Heart left ventricle (tissue), 13 donors: ENCODE measurements at regions not wholly inside any gene's neighbourhood (a gene's known extent, or its start where the extent isn't known, plus 50 kb on each side); places are given as distances from the start of the nearest gene placed in this dataset.

Experiments used
- CTCF ChIP-seq, 12 donors: fragments of 200-600 bp; sonication (generic) in 4 of 12; IDR thresholded peaks; one replicate each; pipeline versions ENCODE4 v1.5.0 to v1.8.0; 2018 to 2022; ENCODE audit warnings: antibody characterized with exemption in 12 of 12, mild to moderate bottlenecking in 5 of 12
- POLR2A ChIP-seq, 2 donors: fragments of 450-650 bp; IDR thresholded peaks; one replicate each; pipeline ENCODE4 v1.6.1; 2017; ENCODE audit warnings: antibody characterized with exemption in 2 of 2, mild to moderate bottlenecking in 2 of 2, moderate library complexity in 2 of 2
- donor health status: ischemic (EF 13 %, LVEDD 7.1; RV severe dilation, severe dysfunction).
- donor health status: DM: no; HTN: yes; CAD: no.
- donor health status: DM: no; HTN: no; CAD: no.
- donor health status: ischemic (EF 25% LVEDD 6.9; RV normal size, moderate dysfunction).
- donor health status: ischemic (EF 25% LVEDD 5.7; RV mildly dilated, moderate dysfunction).
- donor health status: ischemic (EF 35%, LVEDD 5.7; RV mildly dilated, moderate dysfunction).
- donor health status: nonischemic (EF 11% LVEDD 7.7; RV severe dilation, severe dysfunction).
- donor health status: DM: yes; HTN: yes; CAD: no.
- donor health status: PGD.
- donor health status: ischemic (EF 29% LVEDD 5.4; RV normal size, mild dysfunction).
- donor health status: nonischemic (EF 23%, LVEDD 6.1; RV moderate dilation, normal function).

GRCh38 chr15:69643476-69643875, 190.9 kb downstream of the RPLP1 start:
- TF ChIP-seq CTCF (IDR thresholded peaks at IDR 0.05) (no peak), POLR2A (IDR thresholded peaks at IDR 0.05) (no peak)
